ENCODE measurements at regions not wholly inside any gene's neighbourhood (a gene's known extent, or its start where the extent isn't known, plus 50 kb on each side); places are given as distances from the start of the nearest gene placed in this dataset.
A peak's percentile ranks its signal among the peaks of the same experiment; 100 is the strongest.

GRCh38 chr3:30344288-30344687 lies 262.1 kb upstream of the TGFBR2 start:
- no peak for TF ChIP-seq CTCF (IDR thresholded peaks at IDR 0.05; ENCODE audit: unreplicated experiment)
- H3K4me3 Mint-ChIP-seq (ENCODE audit: unreplicated experiment) = no peak overlapping the region
- no peak for DNase-seq (ENCODE audit: low spot score)
- no peaks in the 10 kb centered on the region for H3K9me3 Mint-ChIP-seq (ENCODE audit: unreplicated experiment)
- H3K27ac Mint-ChIP-seq (ENCODE audit: unreplicated experiment) = no peak overlapping the region
- no peaks in the 10 kb centered on the region for H3K27me3 Mint-ChIP-seq (ENCODE audit: unreplicated experiment)
- H3K36me3 Mint-ChIP-seq (ENCODE audit: low read depth, unreplicated experiment) = no peaks in the 10 kb centered on the region
- H3K4me1 Mint-ChIP-seq (ENCODE audit: unreplicated experiment) = peaks cover 47% of the 10 kb centered on the region

DNA sequence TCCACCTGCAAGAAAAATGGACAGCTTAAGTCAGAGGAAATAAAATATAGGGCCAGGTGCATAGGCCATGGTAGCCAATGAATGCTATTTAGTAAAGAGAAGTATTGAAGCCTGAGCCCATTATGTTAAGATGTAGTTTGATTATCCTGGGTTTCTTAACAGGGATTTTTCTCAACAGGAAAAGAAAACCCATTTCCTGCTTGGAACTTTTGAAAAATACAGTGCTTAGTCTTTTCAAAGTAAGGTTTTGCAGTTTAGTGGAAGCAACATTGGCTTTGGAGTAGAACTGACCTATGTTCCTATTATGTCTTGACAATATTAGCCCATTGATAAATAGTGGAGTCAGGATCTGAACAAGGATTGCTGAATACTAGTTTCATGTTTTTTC lies 259.5 kb upstream of the TGFBR2 start:
- TF ChIP-seq CTCF (IDR thresholded peaks at IDR 0.05; ENCODE audit: unreplicated experiment) = no peak
- H3K4me3 Mint-ChIP-seq (ENCODE audit: unreplicated experiment) = no peak overlapping the region
- peaks cover 66% of the 10 kb centered on the region for H3K4me1 Mint-ChIP-seq (ENCODE audit: unreplicated experiment)
- no peaks in the 10 kb centered on the region for H3K9me3 Mint-ChIP-seq (ENCODE audit: unreplicated experiment)
- no peak for DNase-seq (ENCODE audit: low spot score)
- H3K36me3 Mint-ChIP-seq (ENCODE audit: low read depth, unreplicated experiment) = no peaks in the 10 kb centered on the region
- no peaks in the 10 kb centered on the region for H3K27me3 Mint-ChIP-seq (ENCODE audit: unreplicated experiment)
- peak overlapping the region; percentile 85 for H3K27ac Mint-ChIP-seq (ENCODE audit: unreplicated experiment)

DNA sequence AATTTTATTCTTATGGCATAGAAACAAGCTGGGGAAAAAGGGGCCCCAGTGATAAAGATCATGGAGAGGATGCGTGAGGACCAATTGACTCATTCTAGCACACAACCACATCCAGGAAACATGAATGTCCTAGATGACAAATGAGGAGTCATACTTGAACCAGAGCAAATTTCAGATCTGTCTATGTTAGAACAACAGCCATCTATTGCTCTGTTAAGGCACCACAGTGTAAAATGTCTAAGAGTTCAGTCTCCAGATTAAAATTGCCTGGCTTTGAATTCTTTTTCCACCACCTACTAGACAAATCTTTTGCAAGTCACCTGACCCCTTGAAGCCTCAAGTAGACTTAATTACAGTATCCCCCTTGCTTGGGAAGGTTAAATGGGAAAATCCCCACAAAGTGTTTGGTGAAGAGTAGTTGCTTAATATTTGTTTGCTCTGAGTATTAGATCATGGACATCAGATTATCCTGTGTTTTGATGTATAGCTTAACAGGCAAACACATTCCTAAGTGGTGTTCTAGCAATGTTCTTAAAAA lies 258.7 kb upstream of the TGFBR2 start:
- DNase-seq (ENCODE audit: low spot score) = no peak
- H3K27me3 Mint-ChIP-seq (ENCODE audit: unreplicated experiment) = no peaks in the 10 kb centered on the region
- no peaks in the 10 kb centered on the region for H3K36me3 Mint-ChIP-seq (ENCODE audit: low read depth, unreplicated experiment)
- peaks cover 70% of the 10 kb centered on the region for H3K4me1 Mint-ChIP-seq (ENCODE audit: unreplicated experiment)
- TF ChIP-seq CTCF (IDR thresholded peaks at IDR 0.05; ENCODE audit: unreplicated experiment) = no peak
- H3K4me3 Mint-ChIP-seq (ENCODE audit: unreplicated experiment) = no peak overlapping the region
- H3K9me3 Mint-ChIP-seq (ENCODE audit: unreplicated experiment) = no peaks in the 10 kb centered on the region
- peak overlapping the region; percentile 85 for H3K27ac Mint-ChIP-seq (ENCODE audit: unreplicated experiment)

DNA sequence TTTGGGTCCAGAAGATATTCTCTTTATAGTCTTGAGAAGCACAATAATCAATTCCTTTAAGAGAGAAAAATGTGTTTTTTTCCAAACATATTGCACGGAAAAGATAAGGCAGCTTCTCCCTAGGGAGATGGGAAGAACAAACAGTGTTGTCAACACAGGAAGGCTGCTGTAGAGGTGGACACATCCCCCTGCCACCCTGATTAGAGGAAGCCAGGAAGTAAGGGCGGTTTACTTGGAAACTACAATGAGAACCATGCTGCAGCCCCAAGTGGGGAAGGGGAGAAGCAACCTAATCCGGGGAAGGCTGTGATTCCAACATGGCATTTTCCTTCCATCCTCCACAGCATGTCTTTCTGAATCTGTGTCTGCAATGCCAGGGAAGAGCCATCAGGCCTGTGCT lies 256.9 kb upstream of the TGFBR2 start:
- peak overlapping the region; percentile 90 for H3K27ac Mint-ChIP-seq (ENCODE audit: unreplicated experiment)
- no peaks in the 10 kb centered on the region for H3K9me3 Mint-ChIP-seq (ENCODE audit: unreplicated experiment)
- H3K27me3 Mint-ChIP-seq (ENCODE audit: unreplicated experiment) = no peaks in the 10 kb centered on the region
- no peak overlapping the region for H3K4me3 Mint-ChIP-seq (ENCODE audit: unreplicated experiment)
- peak; percentile 50 for DNase-seq (ENCODE audit: low spot score)
- TF ChIP-seq CTCF (IDR thresholded peaks at IDR 0.05; ENCODE audit: unreplicated experiment) = no peak
- no peaks in the 10 kb centered on the region for H3K36me3 Mint-ChIP-seq (ENCODE audit: low read depth, unreplicated experiment)
- peaks cover 71% of the 10 kb centered on the region for H3K4me1 Mint-ChIP-seq (ENCODE audit: unreplicated experiment)

GRCh38 chr3:30350011-30350410 lies 256.4 kb upstream of the TGFBR2 start:
- Mint-ChIP-seq H3K4me1 (ENCODE audit: unreplicated experiment) (peaks cover 74% of the 10 kb centered on the region), H3K4me3 (ENCODE audit: unreplicated experiment) (no peak overlapping the region), H3K27ac (ENCODE audit: unreplicated experiment) (peak overlapping the region; percentile 90), H3K9me3 (ENCODE audit: unreplicated experiment) (no peaks in the 10 kb centered on the region), H3K27me3 (ENCODE audit: unreplicated experiment) (no peaks in the 10 kb centered on the region), H3K36me3 (ENCODE audit: low read depth, unreplicated experiment) (no peaks in the 10 kb centered on the region)
- no peak for TF ChIP-seq CTCF (IDR thresholded peaks at IDR 0.05; ENCODE audit: unreplicated experiment)
- no peak for DNase-seq (ENCODE audit: low spot score)
